Mesenchymal stem cell (in vitro differentiated cells and primary cell): ENCODE measurements at regions not wholly inside any gene's neighbourhood (a gene's known extent, or its start where the extent isn't known, plus 50 kb on each side); places are given as distances from the start of the nearest gene placed in this dataset.

Source experiments
- DNase-seq: peaks from one replicate; pipeline ENCODE4 v3.0.0-alpha.2; 2013
- H2AFZ ChIP-seq: one replicate; pipeline ENCODE4 v1.6.1; 2013; ENCODE audit warnings: low read depth, mild to moderate bottlenecking, control low read depth, inconsistent platforms, low read length, moderate library complexity
- H2AK5ac ChIP-seq: 2 replicates; pipeline ENCODE4 v1.6.1; 2013; ENCODE audit warnings: low read length, moderate library complexity, mild to moderate bottlenecking, inconsistent platforms; ENCODE audit not compliant: severe bottlenecking
- H2BK120ac ChIP-seq: one replicate; pipeline ENCODE4 v1.6.1; 2013; ENCODE audit warnings: low read depth, mild to moderate bottlenecking, inconsistent platforms, low read length, moderate library complexity
- H2BK12ac ChIP-seq, 2 experiments: one replicate each; pipeline ENCODE4 v1.6.1; 2013; ENCODE audit warnings: inconsistent platforms in 2 of 2, low read length in 2 of 2, mild to moderate bottlenecking in 2 of 2, moderate library complexity in 2 of 2, control low read depth in 1 of 2
- H2BK15ac ChIP-seq: one replicate; pipeline ENCODE4 v1.6.1; 2013; ENCODE audit warnings: mild to moderate bottlenecking, low read depth, inconsistent platforms; ENCODE audit not compliant: poor library complexity, severe bottlenecking
- H2BK5ac ChIP-seq: 2 replicates; pipeline ENCODE4 v1.6.1; 2013; ENCODE audit warnings: low read depth, mild to moderate bottlenecking, low read length, control low read depth, inconsistent platforms; ENCODE audit not compliant: poor library complexity, severe bottlenecking
- H3K14ac ChIP-seq, 2 experiments: one replicate each; pipeline ENCODE4 v1.6.1; 2013; ENCODE audit warnings: inconsistent platforms in 2 of 2, low read length in 2 of 2, control low read depth in 1 of 2, mild to moderate bottlenecking in 1 of 2, moderate library complexity in 1 of 2
- H3K18ac ChIP-seq, 2 experiments: one replicate each; pipeline ENCODE4 v1.6.1; 2013; ENCODE audit warnings: inconsistent platforms in 2 of 2, low read length in 2 of 2, control low read depth in 1 of 2, low read depth in 1 of 2, mild to moderate bottlenecking in 1 of 2
- H3K23ac ChIP-seq, 2 experiments: one replicate each; pipeline ENCODE4 v1.6.1; 2013; ENCODE audit warnings: inconsistent platforms in 2 of 2, low read length in 2 of 2, mild to moderate bottlenecking in 2 of 2, moderate library complexity in 2 of 2, control low read depth in 1 of 2
- H3K27ac ChIP-seq: 2 replicates; pipeline ENCODE4 v1.5.1; 2013; ENCODE audit warnings: mild to moderate bottlenecking, moderate library complexity, low read length, control low read depth, inconsistent platforms; ENCODE audit not compliant: poor library complexity, severe bottlenecking
- H3K27me3 ChIP-seq, 2 experiments: 2 replicates each; pipeline versions ENCODE4 v1.6.1 to v1.7.0; 2013; ENCODE audit warnings: low read length in 2 of 2, mild to moderate bottlenecking in 2 of 2, moderate library complexity in 2 of 2, control low read depth in 1 of 2, inconsistent platforms in 1 of 2; ENCODE audit not compliant: control insufficient read depth in 1 of 2, insufficient read depth in 1 of 2
- H3K36me3 ChIP-seq, 2 experiments: 2 replicates each; pipeline versions ENCODE4 v1.6.1 to v1.7.0; 2013; ENCODE audit warnings: low read length in 2 of 2, control low read depth in 1 of 2, inconsistent platforms in 1 of 2, low read depth in 1 of 2, mild to moderate bottlenecking in 1 of 2; ENCODE audit not compliant: insufficient read depth in 2 of 2, control insufficient read depth in 1 of 2
- H3K4ac ChIP-seq, 2 experiments: one replicate each; pipeline ENCODE4 v1.6.1; 2013; ENCODE audit warnings: inconsistent platforms in 2 of 2, low read length in 2 of 2, mild to moderate bottlenecking in 2 of 2, moderate library complexity in 2 of 2, control low read depth in 1 of 2, low read depth in 1 of 2
- H3K4me1 ChIP-seq: 2 replicates; pipeline ENCODE4 v1.6.1; 2013; ENCODE audit warnings: low read depth, low read length, control low read depth; ENCODE audit not compliant: control insufficient read depth, insufficient read depth
- H3K4me2 ChIP-seq: 2 replicates; pipeline ENCODE4 v1.6.1; 2013; ENCODE audit warnings: low read length, mild to moderate bottlenecking, inconsistent platforms; ENCODE audit not compliant: poor library complexity, severe bottlenecking
- H3K4me3 ChIP-seq, 2 experiments: 2 replicates each; pipeline versions ENCODE4 v1.5.1 to v1.7.0; 2013; ENCODE audit warnings: low read length in 2 of 2, mild to moderate bottlenecking in 2 of 2, control low read depth in 1 of 2, low read depth in 1 of 2; ENCODE audit not compliant: insufficient read depth in 1 of 2
- H3K79me1 ChIP-seq: replicated peaks from 2 replicates; pipeline ENCODE4 v1.6.1; 2013; ENCODE audit warnings: mild to moderate bottlenecking, control low read depth, low read length, inconsistent platforms; ENCODE audit not compliant: poor library complexity, severe bottlenecking
- H3K9ac ChIP-seq: 2 replicates; pipeline ENCODE4 v1.7.0; 2013; ENCODE audit warnings: mild to moderate bottlenecking, low read length, moderate library complexity
- H3K9me3 ChIP-seq: 2 replicates; pipeline ENCODE4 v1.7.0; 2013; ENCODE audit warnings: mild to moderate bottlenecking, low read length; ENCODE audit not compliant: control insufficient read depth
- H4K8ac ChIP-seq: one replicate; pipeline ENCODE4 v1.6.1; 2013; ENCODE audit warnings: inconsistent platforms, mild to moderate bottlenecking, low read length, moderate library complexity
- H4K91ac ChIP-seq: one replicate; pipeline ENCODE4 v1.6.1; 2013; ENCODE audit warnings: mild to moderate bottlenecking, low read length, inconsistent platforms
- WGBS: methylation state at CpG from one replicate; pipeline ENCODE4 v1.1.7; 2013; ENCODE audit warnings: mixed read lengths; 5-methylcytosine and 5-hydroxymethylcytosine counted together

- no peak overlapping the region for H3K4me2 ChIP-seq
- no peak overlapping the region for H4K8ac ChIP-seq
- H3K79me1 ChIP-seq: no peaks in the 10 kb centered on the region
- peaks cover 6 to 16% of the 10 kb centered on the region in 2 experiments for H3K27me3 ChIP-seq
- no peak overlapping the region for H2AFZ ChIP-seq
- no peak overlapping the region for H2BK5ac ChIP-seq
- no peak overlapping the region for H3K18ac ChIP-seq
- H4K91ac ChIP-seq: no peak overlapping the region
- WGBS: 83% methylated on average over 4 of the region's 4 CpGs
- no peak overlapping the region for H3K4ac ChIP-seq
- no peak for DNase-seq
- no peak overlapping the region for H3K27ac ChIP-seq
- no peak overlapping the region for H2AK5ac ChIP-seq
- H2BK12ac ChIP-seq: no peak overlapping the region
- no peaks in the 10 kb centered on the region for H3K4me1 ChIP-seq
- H3K9ac ChIP-seq: no peak overlapping the region
- H3K14ac ChIP-seq: no peak overlapping the region
- no peak overlapping the region for H3K4me3 ChIP-seq
- no peaks in the 10 kb centered on the region for H3K9me3 ChIP-seq
- H2BK120ac ChIP-seq: no peak overlapping the region
- no peaks in the 10 kb centered on the region for H3K36me3 ChIP-seq
- H3K23ac ChIP-seq: no peak overlapping the region
- no peak overlapping the region for H2BK15ac ChIP-seq
Measured at GRCh38 chr10:47183704-47184041, 116.3 kb upstream of the GDF10 start.

GRCh38 chr10:47184273-47184672 is 115.7 kb upstream of the GDF10 start:
- Histone ChIP-seq H2BK5ac (no peak overlapping the region), H4K8ac (no peak overlapping the region), H3K23ac (no peak overlapping the region), H2BK12ac (no peak overlapping the region), H4K91ac (no peak overlapping the region), H2AK5ac (no peak overlapping the region), H3K27ac (no peak overlapping the region), H3K4me1 (no peaks in the 10 kb centered on the region), H2AFZ (no peak overlapping the region), H3K4me3 (no peak overlapping the region), H3K36me3 (no peaks in the 10 kb centered on the region), H3K14ac (no peak overlapping the region), H3K79me1 (no peaks in the 10 kb centered on the region), H3K18ac (no peak overlapping the region), H2BK15ac (no peak overlapping the region), H3K27me3 (peaks cover 10 to 16% of the 10 kb centered on the region in 2 experiments), H3K9ac (no peak overlapping the region), H3K4ac (no peak overlapping the region), H2BK120ac (no peak overlapping the region), H3K9me3 (no peaks in the 10 kb centered on the region), H3K4me2 (no peak overlapping the region)
- WGBS: 70% methylated on average over 3 of the region's 3 CpGs
- DNase-seq: no peak

- no peak overlapping the region for H3K4me3 ChIP-seq
- H3K79me1 ChIP-seq: no peaks in the 10 kb centered on the region
- H2BK5ac ChIP-seq: no peak overlapping the region
- 75% methylated on average over 11 of the region's 11 CpGs for WGBS
- H3K14ac ChIP-seq: no peak overlapping the region
- no peak overlapping the region for H3K9ac ChIP-seq
- no peaks in the 10 kb centered on the region for H3K4me1 ChIP-seq
- H2AFZ ChIP-seq: no peak overlapping the region
- H3K36me3 ChIP-seq: no peaks in the 10 kb centered on the region
- H3K4me2 ChIP-seq: no peak overlapping the region
- DNase-seq: no peak
- H2BK120ac ChIP-seq: no peak overlapping the region
- no peak overlapping the region for H3K23ac ChIP-seq
- no peak overlapping the region for H3K18ac ChIP-seq
- H3K4ac ChIP-seq: no peak overlapping the region
- H2AK5ac ChIP-seq: no peak overlapping the region
- no peak overlapping the region for H2BK12ac ChIP-seq
- no peaks in the 10 kb centered on the region for H3K9me3 ChIP-seq
- H4K8ac ChIP-seq: no peak overlapping the region
- no peak overlapping the region for H2BK15ac ChIP-seq
- no peak overlapping the region for H3K27ac ChIP-seq
- peaks cover 10 to 16% of the 10 kb centered on the region in 2 experiments for H3K27me3 ChIP-seq
- H4K91ac ChIP-seq: no peak overlapping the region
Measured at GRCh38 chr10:47184724-47185330, 115.2 kb upstream of the GDF10 start.

GRCh38 chr10:47186941-47187340 is 113.1 kb upstream of the GDF10 start:
- no peak for DNase-seq
- Histone ChIP-seq H3K9ac (no peak overlapping the region), H3K27me3 (peaks cover 15 to 16% of the 10 kb centered on the region in 2 experiments), H2BK5ac (no peak overlapping the region), H3K27ac (no peak overlapping the region), H3K4me1 (peaks cover 3% of the 10 kb centered on the region), H2AK5ac (no peak overlapping the region), H3K9me3 (no peaks in the 10 kb centered on the region), H2BK120ac (no peak overlapping the region), H3K14ac (peak overlapping the region in 1 of 2 experiments; percentile 20), H4K8ac (no peak overlapping the region), H3K4ac (no peak overlapping the region), H3K4me2 (no peak overlapping the region), H3K79me1 (no peaks in the 10 kb centered on the region), H2BK15ac (no peak overlapping the region), H3K36me3 (no peaks in the 10 kb centered on the region), H2BK12ac (no peak overlapping the region), H3K23ac (no peak overlapping the region), H3K4me3 (no peak overlapping the region), H4K91ac (no peak overlapping the region), H2AFZ (no peak overlapping the region), H3K18ac (no peak overlapping the region)
- WGBS: 88% methylated on average over 7 of the region's 7 CpGs
